HCT116 (cell line): ENCODE measurements at regions not wholly inside any gene's neighbourhood (a gene's known extent, or its start where the extent isn't known, plus 50 kb on each side); places are given as distances from the start of the nearest gene placed in this dataset.

Experiments
- ATAC-seq: fragments of 200-7000 bp; cut with Tn5 transposase; 2 replicates; pipeline ENCODE4 v1.9.1; 2020; ENCODE audit warnings: mild to moderate bottlenecking, moderate library complexity
- BruUV-seq: library from RNA; stranded (reverse); fragments of 400-500 nt; replicated peaks from 2 replicates; lab custom pipeline; 2021; lab: Mats Ljungman, UMichigan
- CTCF ChIA-PET: fragments of 300-600 bp; sonication (Branson Sonifier 250); formaldehyde crosslinking; loops from one replicate; lab custom pipeline; 2021; ENCODE audit warnings: antibody characterized with exemption; lab: Charles Lee
- POLR2A ChIA-PET: fragments of 300-600, 350-600 bp; sonication (Branson Sonifier 250); formaldehyde crosslinking; loops from one replicate; lab custom pipeline; 2021; ENCODE audit warnings: antibody characterized with exemption; lab: Charles Lee
- RAD21 ChIA-PET, 2 experiments: fragments of 300-600 bp; sonication (Branson Sonifier 250); formaldehyde crosslinking; loops; one replicate each; lab custom pipeline; 2023; ENCODE audit warnings: low total read pairs in 2 of 2; ENCODE audit not compliant: uncharacterized antibody in 2 of 2, unreplicated experiment in 2 of 2, low non-redundant PET in 1 of 2; lab: Charles Lee
- DNase-seq: peaks from one replicate; pipeline ENCODE4 v3.0.0-alpha.2; 2010; ENCODE audit warnings: low read depth, low spot score
- H2AFZ ChIP-seq: fragments of 200-600 bp; shearing (Covaris generic), sonication (generic); 2 replicates; pipeline ENCODE4 v1.6.1; 2017; ENCODE audit warnings: low read depth, mixed run types, mixed read lengths, antibody characterized with exemption, low read length; ENCODE audit not compliant: poor library complexity, severe bottlenecking
- H3K27ac ChIP-seq: 2 replicates; pipeline ENCODE4 v1.5.1; 2012; ENCODE audit warnings: low read depth, low read length
- H3K27me3 ChIP-seq: fragments of 200-600 bp; sonication (generic); 2 replicates; pipeline ENCODE4 v1.6.1; 2016; ENCODE audit warnings: mixed run types, low read length, mixed read lengths; ENCODE audit not compliant: insufficient read depth
- H3K36me3 ChIP-seq, 2 experiments: fragments of 200-500 bp in 1 of 2; fragments of 200-600 bp in 1 of 2; sonication (Bioruptor generic) in 1 of 2; sonication (generic) in 1 of 2; 2 replicates each; pipeline versions ENCODE4 v1.5.1 to v1.6.1; 2014 to 2016; ENCODE audit warnings: low read length in 2 of 2, inconsistent platforms in 1 of 2, mixed read lengths in 1 of 2, mixed run types in 1 of 2; ENCODE audit not compliant: insufficient read depth in 2 of 2, control insufficient read depth in 1 of 2
- H3K4me1 ChIP-seq, 2 experiments: fragments of 200-600 bp in 1 of 2; sonication (generic) in 1 of 2; 2 replicates each; pipeline versions ENCODE4 v1.5.1 to v1.6.1; 2012 to 2017; ENCODE audit warnings: low read length in 2 of 2, inconsistent platforms in 1 of 2, mild to moderate bottlenecking in 1 of 2, mixed read lengths in 1 of 2, mixed run types in 1 of 2, moderate library complexity in 1 of 2; ENCODE audit not compliant: insufficient read depth in 2 of 2, control insufficient read depth in 1 of 2
- H3K4me2 ChIP-seq: fragments of 200-600 bp; sonication (generic); 2 replicates; pipeline ENCODE4 v1.6.1; 2017; ENCODE audit warnings: mixed run types, low read length, mixed read lengths
- H3K4me3 ChIP-seq, 2 experiments: fragments of 200-600 bp in 1 of 2; sonication (generic) in 1 of 2; replicated peaks in 1 of 2; 2 replicates each; pipeline ENCODE4 v1.5.1; 2011 to 2016; ENCODE audit warnings: low read length in 2 of 2, control low read depth in 1 of 2, low read depth in 1 of 2, mild to moderate bottlenecking in 1 of 2, mixed read lengths in 1 of 2, mixed run types in 1 of 2
- H3K79me2 ChIP-seq: fragments of 200-600 bp; sonication (generic); 2 replicates; pipeline ENCODE4 v1.6.1; 2017; ENCODE audit warnings: mild to moderate bottlenecking, mixed run types, low read length, moderate library complexity, mixed read lengths; ENCODE audit not compliant: insufficient read depth
- H3K9ac ChIP-seq: fragments of 200-600 bp; sonication (generic); 2 replicates; pipeline ENCODE4 v1.6.1; 2016; ENCODE audit warnings: low read length, mixed read lengths
- H3K9me2 ChIP-seq: fragments of 200-600 bp; sonication (generic), shearing (Covaris generic); 2 replicates; pipeline ENCODE4 v1.6.1; 2017; ENCODE audit warnings: mixed run types, mild to moderate bottlenecking, moderate library complexity; ENCODE audit not compliant: insufficient read depth
- H3K9me3 ChIP-seq, 2 experiments: fragments of 200-500 bp in 1 of 2; fragments of 200-600 bp in 1 of 2; sonication (Bioruptor generic) in 1 of 2; sonication (generic) in 1 of 2; 2 replicates each; pipeline ENCODE4 v1.6.1; 2014 to 2017; ENCODE audit warnings: low read length in 2 of 2, mixed read lengths in 2 of 2, inconsistent platforms in 1 of 2, low read depth in 1 of 2, mild to moderate bottlenecking in 1 of 2, mixed run types in 1 of 2, moderate library complexity in 1 of 2; ENCODE audit not compliant: control insufficient read depth in 1 of 2, insufficient read depth in 1 of 2
- H4K20me1 ChIP-seq: fragments of 200-600 bp; sonication (generic), shearing (Covaris generic); 2 replicates; pipeline ENCODE4 v1.6.1; 2017; ENCODE audit warnings: mixed run types, mild to moderate bottlenecking, moderate library complexity; ENCODE audit not compliant: insufficient read depth
- CBX3 ChIP-seq: IDR thresholded peaks from 2 replicates; pipeline ENCODE4 v1.6.1; 2012; ENCODE audit warnings: low read depth
- CEBPB ChIP-seq: IDR thresholded peaks from 2 replicates; pipeline ENCODE4 v1.6.1; 2012; ENCODE audit warnings: low read depth
- CTCF ChIP-seq, 3 experiments: fragments of 200-600 bp in 1 of 3; sonication (generic) in 1 of 3; IDR thresholded peaks in 2 of 3; conservative IDR thresholded peaks in 1 of 3; 2 replicates each; pipeline ENCODE4 v1.5.1; 2012 to 2017; ENCODE audit warnings: low read depth in 2 of 3, low read length in 2 of 3, antibody characterized with exemption in 1 of 3, borderline replicate concordance in 1 of 3, control low read depth in 1 of 3, mild to moderate bottlenecking in 1 of 3, mixed read lengths in 1 of 3, mixed run types in 1 of 3, moderate library complexity in 1 of 3; ENCODE audit not compliant: insufficient read depth in 1 of 3
- EGR1 ChIP-seq: IDR thresholded peaks from 2 replicates; pipeline ENCODE4 v1.6.1; 2012; ENCODE audit warnings: low read depth
- ELF1 ChIP-seq: IDR thresholded peaks from 2 replicates; pipeline ENCODE4 v1.6.1; 2012; ENCODE audit warnings: low read depth, borderline replicate concordance
- EZH2 ChIP-seq: fragments of 200-600 bp; sonication (generic); IDR thresholded peaks from 2 replicates; pipeline ENCODE4 v1.6.1; 2017; ENCODE audit warnings: antibody characterized with exemption, mixed run types
- JUND ChIP-seq: IDR thresholded peaks from 2 replicates; pipeline ENCODE4 v1.6.1; 2012
- POLR2AphosphoS5 ChIP-seq: IDR thresholded peaks from 2 replicates; pipeline ENCODE4 v1.6.1; 2011; ENCODE audit warnings: mild to moderate bottlenecking, low read depth, low read length, moderate library complexity
- RAD21 ChIP-seq: IDR thresholded peaks from 2 replicates; pipeline ENCODE4 v1.6.1; 2012; ENCODE audit warnings: low read depth, mild to moderate bottlenecking
- REST ChIP-seq: IDR thresholded peaks from 2 replicates; pipeline ENCODE4 v1.6.1; 2012; ENCODE audit warnings: low read depth
- SP1 ChIP-seq: IDR thresholded peaks from 2 replicates; pipeline ENCODE4 v1.6.1; 2012; ENCODE audit warnings: low read depth
- SRF ChIP-seq: IDR thresholded peaks from 2 replicates; pipeline ENCODE4 v1.6.1; 2012; ENCODE audit warnings: low read depth
- TCF7L2 ChIP-seq: IDR thresholded peaks from 2 replicates; pipeline ENCODE4 v1.7.0; 2011; ENCODE audit warnings: borderline replicate concordance, inconsistent platforms; ENCODE audit not compliant: insufficient read depth, insufficient read length; ENCODE audit errors: extremely low read depth
- YY1 ChIP-seq: IDR thresholded peaks from 2 replicates; pipeline ENCODE4 v1.6.1; 2011; ENCODE audit warnings: low read length, low read depth, moderate library complexity, mild to moderate bottlenecking; ENCODE audit not compliant: insufficient replicate concordance; ENCODE audit errors: extremely low read depth
- ZFX ChIP-seq: fragments of 450-650 bp; IDR thresholded peaks from 2 replicates; pipeline ENCODE4 v1.6.1; 2017
- ZNF274 ChIP-seq: fragments of 200-500 bp; sonication (Bioruptor generic); IDR thresholded peaks from 2 replicates; pipeline ENCODE4 v1.6.1; 2014; ENCODE audit warnings: mild to moderate bottlenecking, low read depth, low read length, inconsistent platforms
- intact Hi-C: fragments of 100-400 bp; cut with micrococcal nuclease; formaldehyde crosslinking; loops from 2 replicates; pipeline ENCODE4 v1.10.0; 2022

GRCh38 chr5:158055111-158055501 is 196.2 kb upstream of the CLINT1 start:
- no peaks in the 10 kb centered on the region for H3K4me1 ChIP-seq
- intact Hi-C loops: no loop called here
- POLR2A ChIA-PET: no interaction called here

More at GRCh38 chr5:158055111-158055501, 196.2 kb upstream of the CLINT1 start:
- no peak overlapping the region for H2AFZ ChIP-seq
- H3K9me2 ChIP-seq: no peaks in the 10 kb centered on the region
- H4K20me1 ChIP-seq: no peaks in the 10 kb centered on the region
- no peak overlapping the region for H3K27ac ChIP-seq
- H3K4me3 ChIP-seq: no peak overlapping the region
- H3K9me3 ChIP-seq: no peaks in the 10 kb centered on the region
- no TSS peak for BruUV-seq
- TF ChIP-seq CEBPB (no peak), CTCF (IDR thresholded peaks at IDR 0.05 in 2 of 3, conservative IDR thresholded peaks at IDR 0.05 in 1 of 3; ENCODE audit: borderline replicate concordance in 1 of 3, insufficient read depth in 1 of 3, low read depth in 2 of 3, low read length in 2 of 3) (no peak), ZNF274 (no peak), POLR2AphosphoS5 (no peak), EZH2 (no peak), ELF1 (no peak), YY1 (no peak), SRF (no peak), REST (no peak), SP1 (no peak), JUND (no peak), EGR1 (no peak), TCF7L2 (no peak), CBX3 (no peak), RAD21 (no peak), ZFX (no peak)
- no peak overlapping the region for H3K9ac ChIP-seq
- no peaks in the 10 kb centered on the region for H3K79me2 ChIP-seq
- ATAC-seq (no peak), DNase-seq (no peak)
- peaks cover 73% of the 10 kb centered on the region for H3K27me3 ChIP-seq
- no peaks in the 10 kb centered on the region for H3K36me3 ChIP-seq
- ChIA-PET RAD21 (no interaction called here), CTCF (interaction anchor here (0.9 kb wide), 1 partner anchor 20 kb away, joined by 3 read pairs; no protein-coding TSS in a partner anchor)
- no peak overlapping the region for H3K4me2 ChIP-seq
